ENCODE measurements at regions not wholly inside any gene's neighbourhood (a gene's known extent, or its start where the extent isn't known, plus 50 kb on each side); places are given as distances from the start of the nearest gene placed in this dataset.

GRCh38 chr1:177413982-177414596 lies 243.3 kb downstream of the BRINP2 start:
- TF ChIP-seq CTCF (IDR thresholded peaks at IDR 0.05) (no peak), EZH2 (IDR thresholded peaks at IDR 0.05) (no peak)
